ENCODE measurements at regions not wholly inside any gene's neighbourhood (a gene's known extent, or its start where the extent isn't known, plus 50 kb on each side); places are given as distances from the start of the nearest gene placed in this dataset.
"Not testable (repeated sequence)": the region's sequence is repeated elsewhere in the genome, so short reads cannot be mapped to it uniquely, and the experiment has no call there.

DNA sequence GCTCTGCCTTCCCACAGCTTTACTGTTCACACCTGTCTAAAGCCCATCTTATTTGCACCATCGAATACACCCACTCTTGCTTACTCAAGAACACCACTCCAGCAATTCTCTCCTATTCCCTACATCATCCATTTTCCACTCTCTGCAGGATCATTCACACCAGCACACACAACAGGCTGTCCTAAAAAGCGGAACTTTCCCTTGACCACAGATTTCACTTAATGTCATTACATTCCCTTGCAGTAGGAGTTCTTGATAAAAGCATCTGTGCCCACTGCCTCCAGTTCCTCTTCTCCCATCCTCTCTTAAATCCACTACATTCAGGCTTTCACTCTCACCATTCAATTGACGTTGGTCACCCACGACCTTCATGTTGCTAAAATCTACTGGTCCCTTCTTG lies 103.0 kb upstream of the PABPC3 start:
- TF ChIP-seq, protein P1, sequence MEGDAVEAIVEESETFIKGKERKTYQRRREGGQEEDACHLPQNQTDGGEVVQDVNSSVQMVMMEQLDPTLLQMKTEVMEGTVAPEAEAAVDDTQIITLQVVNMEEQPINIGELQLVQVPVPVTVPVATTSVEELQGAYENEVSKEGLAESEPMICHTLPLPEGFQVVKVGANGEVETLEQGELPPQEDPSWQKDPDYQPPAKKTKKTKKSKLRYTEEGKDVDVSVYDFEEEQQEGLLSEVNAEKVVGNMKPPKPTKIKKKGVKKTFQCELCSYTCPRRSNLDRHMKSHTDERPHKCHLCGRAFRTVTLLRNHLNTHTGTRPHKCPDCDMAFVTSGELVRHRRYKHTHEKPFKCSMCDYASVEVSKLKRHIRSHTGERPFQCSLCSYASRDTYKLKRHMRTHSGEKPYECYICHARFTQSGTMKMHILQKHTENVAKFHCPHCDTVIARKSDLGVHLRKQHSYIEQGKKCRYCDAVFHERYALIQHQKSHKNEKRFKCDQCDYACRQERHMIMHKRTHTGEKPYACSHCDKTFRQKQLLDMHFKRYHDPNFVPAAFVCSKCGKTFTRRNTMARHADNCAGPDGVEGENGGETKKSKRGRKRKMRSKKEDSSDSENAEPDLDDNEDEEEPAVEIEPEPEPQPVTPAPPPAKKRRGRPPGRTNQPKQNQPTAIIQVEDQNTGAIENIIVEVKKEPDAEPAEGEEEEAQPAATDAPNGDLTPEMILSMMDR (IDR thresholded peaks at IDR 0.05), result not testable (repeated sequence)
- not testable (repeated sequence) for TF ChIP-seq ZFX (IDR thresholded peaks at IDR 0.05; ENCODE audit: borderline replicate concordance)

Data from 22Rv1 (cell line).